ENCODE measurements at regions not wholly inside any gene's neighbourhood (a gene's known extent, or its start where the extent isn't known, plus 50 kb on each side); places are given as distances from the start of the nearest gene placed in this dataset.

DNA sequence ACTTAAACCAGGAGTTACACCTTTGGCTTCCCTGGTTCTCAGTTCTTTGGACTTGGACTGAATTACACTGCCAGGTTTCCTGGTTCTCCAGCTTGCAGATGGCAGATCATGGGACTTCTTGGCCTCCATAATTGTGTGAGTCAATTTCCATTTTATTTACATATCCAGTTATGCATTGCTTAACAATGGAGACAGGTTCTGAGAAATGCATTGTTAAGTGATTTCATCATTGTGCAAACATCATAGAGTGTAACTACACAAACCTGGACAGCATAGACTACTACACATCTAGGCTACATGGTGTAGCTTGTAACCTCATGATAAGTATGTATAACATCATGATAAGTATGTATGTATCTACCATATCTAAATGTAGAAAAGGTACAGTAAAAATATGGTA is 276.1 kb upstream of the BTG1 start:
- TF ChIP-seq, protein P1, sequence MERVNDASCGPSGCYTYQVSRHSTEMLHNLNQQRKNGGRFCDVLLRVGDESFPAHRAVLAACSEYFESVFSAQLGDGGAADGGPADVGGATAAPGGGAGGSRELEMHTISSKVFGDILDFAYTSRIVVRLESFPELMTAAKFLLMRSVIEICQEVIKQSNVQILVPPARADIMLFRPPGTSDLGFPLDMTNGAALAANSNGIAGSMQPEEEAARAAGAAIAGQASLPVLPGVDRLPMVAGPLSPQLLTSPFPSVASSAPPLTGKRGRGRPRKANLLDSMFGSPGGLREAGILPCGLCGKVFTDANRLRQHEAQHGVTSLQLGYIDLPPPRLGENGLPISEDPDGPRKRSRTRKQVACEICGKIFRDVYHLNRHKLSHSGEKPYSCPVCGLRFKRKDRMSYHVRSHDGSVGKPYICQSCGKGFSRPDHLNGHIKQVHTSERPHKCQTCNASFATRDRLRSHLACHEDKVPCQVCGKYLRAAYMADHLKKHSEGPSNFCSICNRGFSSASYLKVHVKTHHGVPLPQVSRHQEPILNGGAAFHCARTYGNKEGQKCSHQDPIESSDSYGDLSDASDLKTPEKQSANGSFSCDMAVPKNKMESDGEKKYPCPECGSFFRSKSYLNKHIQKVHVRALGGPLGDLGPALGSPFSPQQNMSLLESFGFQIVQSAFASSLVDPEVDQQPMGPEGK (CRISPR knock-in tag; IDR thresholded peaks at IDR 0.05; ENCODE audit: borderline replicate concordance): no peak
- no peak for TF ChIP-seq PPARA (CRISPR knock-in tag; IDR thresholded peaks at IDR 0.05; ENCODE audit: borderline replicate concordance)
- no peak for TF ChIP-seq ISL1 (CRISPR knock-in tag; IDR thresholded peaks at IDR 0.05)
- no peak for TF ChIP-seq CREB5 (CRISPR knock-in tag; IDR thresholded peaks at IDR 0.05; ENCODE audit: low read depth)
- TF ChIP-seq GLIS3 (CRISPR knock-in tag; IDR thresholded peaks at IDR 0.05): no peak

All from SK-N-SH treated with all-trans-retinoic acid at 6 μM for 48 hours (cell line).